ENCODE measurements at regions not wholly inside any gene's neighbourhood (a gene's known extent, or its start where the extent isn't known, plus 50 kb on each side); places are given as distances from the start of the nearest gene placed in this dataset.
"Not testable (repeated sequence)": the region's sequence is repeated elsewhere in the genome, so short reads cannot be mapped to it uniquely, and the experiment has no call there.

- no peak overlapping the region for H3K27ac ChIP-seq
Measured at GRCh38 chrX:77342004-77342403, 105.2 kb upstream of the FGF16 start.

GRCh38 chrX:77346859-77347258, 100.3 kb upstream of the FGF16 start:
- no peak overlapping the region for H3K4me3 ChIP-seq
- H3K4me1 ChIP-seq (replicated peaks in 1 of 2), result no peaks in the 10 kb centered on the region
- no peak for TF ChIP-seq CTCF (IDR thresholded peaks at IDR 0.05)
- TF ChIP-seq POLR2A (IDR thresholded peaks at IDR 0.05), result no peak
- WGBS, 4 donors, result 42 to 55% (median 48%) methylated on average over 1 of the region's 1 CpG
- DNase-seq, result no peak
- intact Hi-C loops (cut with DNase I), result no loop called here
- no peaks in the 10 kb centered on the region for H3K9me3 ChIP-seq (replicated peaks in 1 of 3)
- no peak overlapping the region for H3K27ac ChIP-seq
- no peaks in the 10 kb centered on the region for H3K36me3 ChIP-seq (replicated peaks in 1 of 2)
- peaks cover 7% of the 10 kb centered on the region for H3K27me3 ChIP-seq

More at GRCh38 chrX:77342004-77342403, 105.2 kb upstream of the FGF16 start:
- no peaks in the 10 kb centered on the region for H3K9me3 ChIP-seq (replicated peaks in 1 of 3)
- DNase-seq, result no peak
- no peak overlapping the region for H3K4me3 ChIP-seq
- no peak for TF ChIP-seq CTCF (IDR thresholded peaks at IDR 0.05)
- TF ChIP-seq POLR2A (IDR thresholded peaks at IDR 0.05), result no peak
- no peaks in the 10 kb centered on the region for H3K36me3 ChIP-seq (replicated peaks in 1 of 2)
- no peaks in the 10 kb centered on the region for H3K4me1 ChIP-seq (replicated peaks in 1 of 2)
- intact Hi-C loops (cut with DNase I), result no loop called here
- peaks cover 7% of the 10 kb centered on the region for H3K27me3 ChIP-seq
- WGBS, 4 donors, result 0 to 43% (median 19%) methylated on average over 1 of the region's 1 CpG

- intact Hi-C loops (cut with DNase I), result no loop called here
- Histone ChIP-seq H3K4me1 (replicated peaks in 1 of 2) (no peaks in the 10 kb centered on the region), H3K27ac (no peak overlapping the region), H3K9me3 (replicated peaks in 1 of 3) (no peaks in the 10 kb centered on the region), H3K4me3 (no peak overlapping the region), H3K27me3 (peaks cover 7% of the 10 kb centered on the region), H3K36me3 (replicated peaks in 1 of 2) (no peaks in the 10 kb centered on the region)
- no peak for DNase-seq
- TF ChIP-seq CTCF (IDR thresholded peaks at IDR 0.05) (no peak), POLR2A (IDR thresholded peaks at IDR 0.05) (no peak)
- 26 to 40% (median 28%) methylated on average over 1 to 5 of the region's 5 CpGs for WGBS, 4 donors
Measured at GRCh38 chrX:77347572-77347971, 99.6 kb upstream of the FGF16 start.

GRCh38 chrX:77389891-77390290, 57.3 kb upstream of the FGF16 start:
- no peaks in the 10 kb centered on the region for H3K4me1 ChIP-seq (replicated peaks in 1 of 2)

GRCh38 chrX:77390365-77390764, 56.8 kb upstream of the FGF16 start:
- H3K4me1 ChIP-seq (replicated peaks in 1 of 2); intact Hi-C loops (cut with DNase I); H3K27ac ChIP-seq; H3K9me3 ChIP-seq (replicated peaks in 1 of 3); H3K27me3 ChIP-seq; DNase-seq; H3K36me3 ChIP-seq (replicated peaks in 1 of 2); H3K4me3 ChIP-seq: not testable (repeated sequence)
- 69 to 75% methylated on average over 7 of the region's 7 CpGs; no CpG with 5 or more reads in 2 of the 4 donors for WGBS, 4 donors

More at GRCh38 chrX:77389891-77390290, 57.3 kb upstream of the FGF16 start:
- no peak for DNase-seq
- H3K27me3 ChIP-seq, result no peaks in the 10 kb centered on the region
- no peak for TF ChIP-seq CTCF (IDR thresholded peaks at IDR 0.05)
- no peak for TF ChIP-seq POLR2A (IDR thresholded peaks at IDR 0.05)
- no peaks in the 10 kb centered on the region for H3K9me3 ChIP-seq (replicated peaks in 1 of 3)
- no peaks in the 10 kb centered on the region for H3K36me3 ChIP-seq (replicated peaks in 1 of 2)
- H3K27ac ChIP-seq, result no peak overlapping the region
- WGBS, 4 donors, result 81 to 89% (median 87%) methylated on average over 2 of the region's 2 CpGs; no CpG with 5 or more reads in 1 of the 4 donors
- intact Hi-C loops (cut with DNase I), result no loop called here
- H3K4me3 ChIP-seq, result no peak overlapping the region

All from adrenal gland (tissue), 9 donors.